ENCODE measurements at regions not wholly inside any gene's neighbourhood (a gene's known extent, or its start where the extent isn't known, plus 50 kb on each side); places are given as distances from the start of the nearest gene placed in this dataset.

DNA sequence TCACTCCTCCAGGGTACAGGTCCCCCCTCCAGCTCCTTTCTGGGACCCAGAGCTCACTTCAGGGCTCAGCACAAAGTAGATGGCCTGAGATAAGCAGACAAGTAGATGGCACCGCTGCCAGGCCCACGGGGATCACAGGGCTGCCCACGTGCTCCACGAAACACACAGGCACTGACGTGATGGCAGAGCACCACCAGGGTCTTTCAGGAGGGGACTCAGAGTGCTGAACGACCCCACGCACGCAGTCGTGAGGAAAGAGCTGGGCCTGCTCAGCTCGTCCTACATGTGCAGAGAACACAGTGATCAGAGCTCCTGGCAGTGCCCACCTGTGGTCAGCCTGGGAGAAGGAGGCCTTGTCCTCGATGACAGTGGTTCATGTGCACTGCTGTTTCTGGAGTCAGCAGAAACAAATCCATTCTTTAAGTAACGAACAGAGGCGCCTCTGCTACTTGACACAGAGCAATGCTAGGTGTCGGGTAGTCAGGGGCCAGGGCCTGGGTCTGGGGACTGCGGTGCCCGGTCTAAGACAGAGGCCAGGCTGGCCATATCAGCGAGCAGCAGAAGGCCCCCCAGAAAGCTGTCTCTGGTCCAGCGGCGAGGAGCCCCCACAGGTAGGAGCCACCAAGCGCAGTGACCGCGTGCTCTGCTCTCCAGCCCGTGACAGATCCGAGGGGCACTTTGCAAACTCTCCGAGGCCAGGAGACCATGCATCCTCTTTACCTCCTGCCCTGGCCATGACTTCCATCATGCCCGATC, 129.8 kb upstream of the FAM20C start:
- Mint-ChIP-seq H3K4me3 (no peak overlapping the region), H3K27me3 (ENCODE audit: low read depth) (no peaks in the 10 kb centered on the region; the same call in 1 of the 2 replicates), H3K36me3 (no peaks in the 10 kb centered on the region), H3K27ac (no peak overlapping the region), H3K4me1 (peaks cover 42% of the 10 kb centered on the region), H3K9me3 (no peaks in the 10 kb centered on the region)
- ChIA-PET CTCF (interaction anchor here (2.9 to 3.1 kb wide), 2 partner anchors 57 to 204 kb away, joined by 11 to 13 read pairs; no protein-coding TSS in a partner anchor), POLR2A (no interaction called here)
- DNase-seq (ENCODE audit: low spot score) (no peak), ATAC-seq (no peak)
- TF ChIP-seq, protein P1, sequence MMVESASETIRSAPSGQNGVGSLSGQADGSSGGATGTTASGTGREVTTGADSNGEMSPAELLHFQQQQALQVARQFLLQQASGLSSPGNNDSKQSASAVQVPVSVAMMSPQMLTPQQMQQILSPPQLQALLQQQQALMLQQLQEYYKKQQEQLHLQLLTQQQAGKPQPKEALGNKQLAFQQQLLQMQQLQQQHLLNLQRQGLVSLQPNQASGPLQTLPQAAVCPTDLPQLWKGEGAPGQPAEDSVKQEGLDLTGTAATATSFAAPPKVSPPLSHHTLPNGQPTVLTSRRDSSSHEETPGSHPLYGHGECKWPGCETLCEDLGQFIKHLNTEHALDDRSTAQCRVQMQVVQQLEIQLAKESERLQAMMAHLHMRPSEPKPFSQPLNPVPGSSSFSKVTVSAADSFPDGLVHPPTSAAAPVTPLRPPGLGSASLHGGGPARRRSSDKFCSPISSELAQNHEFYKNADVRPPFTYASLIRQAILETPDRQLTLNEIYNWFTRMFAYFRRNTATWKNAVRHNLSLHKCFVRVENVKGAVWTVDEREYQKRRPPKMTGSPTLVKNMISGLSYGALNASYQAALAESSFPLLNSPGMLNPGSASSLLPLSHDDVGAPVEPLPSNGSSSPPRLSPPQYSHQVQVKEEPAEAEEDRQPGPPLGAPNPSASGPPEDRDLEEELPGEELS (CRISPR knock-in tag; IDR thresholded peaks at IDR 0.05): no peak
- no peak for TF ChIP-seq MXD4 (CRISPR knock-in tag; IDR thresholded peaks at IDR 0.05; ENCODE audit: borderline replicate concordance)
- TF ChIP-seq, protein P2, sequence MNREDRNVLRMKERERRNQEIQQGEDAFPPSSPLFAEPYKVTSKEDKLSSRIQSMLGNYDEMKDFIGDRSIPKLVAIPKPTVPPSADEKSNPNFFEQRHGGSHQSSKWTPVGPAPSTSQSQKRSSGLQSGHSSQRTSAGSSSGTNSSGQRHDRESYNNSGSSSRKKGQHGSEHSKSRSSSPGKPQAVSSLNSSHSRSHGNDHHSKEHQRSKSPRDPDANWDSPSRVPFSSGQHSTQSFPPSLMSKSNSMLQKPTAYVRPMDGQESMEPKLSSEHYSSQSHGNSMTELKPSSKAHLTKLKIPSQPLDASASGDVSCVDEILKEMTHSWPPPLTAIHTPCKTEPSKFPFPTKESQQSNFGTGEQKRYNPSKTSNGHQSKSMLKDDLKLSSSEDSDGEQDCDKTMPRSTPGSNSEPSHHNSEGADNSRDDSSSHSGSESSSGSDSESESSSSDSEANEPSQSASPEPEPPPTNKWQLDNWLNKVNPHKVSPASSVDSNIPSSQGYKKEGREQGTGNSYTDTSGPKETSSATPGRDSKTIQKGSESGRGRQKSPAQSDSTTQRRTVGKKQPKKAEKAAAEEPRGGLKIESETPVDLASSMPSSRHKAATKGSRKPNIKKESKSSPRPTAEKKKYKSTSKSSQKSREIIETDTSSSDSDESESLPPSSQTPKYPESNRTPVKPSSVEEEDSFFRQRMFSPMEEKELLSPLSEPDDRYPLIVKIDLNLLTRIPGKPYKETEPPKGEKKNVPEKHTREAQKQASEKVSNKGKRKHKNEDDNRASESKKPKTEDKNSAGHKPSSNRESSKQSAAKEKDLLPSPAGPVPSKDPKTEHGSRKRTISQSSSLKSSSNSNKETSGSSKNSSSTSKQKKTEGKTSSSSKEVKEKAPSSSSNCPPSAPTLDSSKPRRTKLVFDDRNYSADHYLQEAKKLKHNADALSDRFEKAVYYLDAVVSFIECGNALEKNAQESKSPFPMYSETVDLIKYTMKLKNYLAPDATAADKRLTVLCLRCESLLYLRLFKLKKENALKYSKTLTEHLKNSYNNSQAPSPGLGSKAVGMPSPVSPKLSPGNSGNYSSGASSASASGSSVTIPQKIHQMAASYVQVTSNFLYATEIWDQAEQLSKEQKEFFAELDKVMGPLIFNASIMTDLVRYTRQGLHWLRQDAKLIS (CRISPR knock-in tag; IDR thresholded peaks at IDR 0.05; ENCODE audit: borderline replicate concordance): no peak
- TF ChIP-seq, protein P3, sequence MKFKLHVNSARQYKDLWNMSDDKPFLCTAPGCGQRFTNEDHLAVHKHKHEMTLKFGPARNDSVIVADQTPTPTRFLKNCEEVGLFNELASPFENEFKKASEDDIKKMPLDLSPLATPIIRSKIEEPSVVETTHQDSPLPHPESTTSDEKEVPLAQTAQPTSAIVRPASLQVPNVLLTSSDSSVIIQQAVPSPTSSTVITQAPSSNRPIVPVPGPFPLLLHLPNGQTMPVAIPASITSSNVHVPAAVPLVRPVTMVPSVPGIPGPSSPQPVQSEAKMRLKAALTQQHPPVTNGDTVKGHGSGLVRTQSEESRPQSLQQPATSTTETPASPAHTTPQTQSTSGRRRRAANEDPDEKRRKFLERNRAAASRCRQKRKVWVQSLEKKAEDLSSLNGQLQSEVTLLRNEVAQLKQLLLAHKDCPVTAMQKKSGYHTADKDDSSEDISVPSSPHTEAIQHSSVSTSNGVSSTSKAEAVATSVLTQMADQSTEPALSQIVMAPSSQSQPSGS (CRISPR knock-in tag; IDR thresholded peaks at IDR 0.05; ENCODE audit: borderline replicate concordance, low read depth): no peak
- no peak for TF ChIP-seq TCF7 (CRISPR knock-in tag; IDR thresholded peaks at IDR 0.05; ENCODE audit: low read depth)
- TF ChIP-seq RELA (CRISPR knock-in tag; IDR thresholded peaks at IDR 0.05; ENCODE audit: borderline replicate concordance): no peak
- TF ChIP-seq ZNF416 (CRISPR knock-in tag; IDR thresholded peaks at IDR 0.05): no peak
- no peak for TF ChIP-seq CREB1 (CRISPR knock-in tag; IDR thresholded peaks at IDR 0.05)
- TF ChIP-seq FOXP1 (CRISPR knock-in tag; IDR thresholded peaks at IDR 0.05; ENCODE audit: borderline replicate concordance): no peak

DNA sequence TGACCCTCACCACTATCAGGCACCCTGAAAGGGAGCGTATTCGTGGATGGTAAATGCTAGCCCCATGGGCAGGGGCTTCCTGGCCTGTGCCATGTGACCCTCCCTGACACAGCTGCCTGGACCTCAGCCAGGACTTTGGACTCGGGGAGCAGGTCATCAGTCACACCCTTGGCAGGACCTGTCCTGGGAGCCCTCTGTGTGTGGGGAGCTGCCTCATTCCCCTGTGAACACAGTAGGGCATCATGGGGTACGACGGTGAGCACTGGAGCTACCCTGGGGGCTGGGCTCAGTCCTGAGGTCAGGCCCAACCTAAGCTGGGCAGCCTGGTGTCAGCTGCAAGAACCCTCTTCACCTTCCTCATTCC, 129.3 kb upstream of the FAM20C start:
- Mint-ChIP-seq H3K4me1 (peaks cover 39% of the 10 kb centered on the region), H3K27me3 (ENCODE audit: low read depth) (no peaks in the 10 kb centered on the region; the same call in 1 of the 2 replicates), H3K36me3 (no peaks in the 10 kb centered on the region), H3K27ac (no peak overlapping the region), H3K9me3 (no peaks in the 10 kb centered on the region), H3K4me3 (no peak overlapping the region)
- TF ChIP-seq, protein P4, sequence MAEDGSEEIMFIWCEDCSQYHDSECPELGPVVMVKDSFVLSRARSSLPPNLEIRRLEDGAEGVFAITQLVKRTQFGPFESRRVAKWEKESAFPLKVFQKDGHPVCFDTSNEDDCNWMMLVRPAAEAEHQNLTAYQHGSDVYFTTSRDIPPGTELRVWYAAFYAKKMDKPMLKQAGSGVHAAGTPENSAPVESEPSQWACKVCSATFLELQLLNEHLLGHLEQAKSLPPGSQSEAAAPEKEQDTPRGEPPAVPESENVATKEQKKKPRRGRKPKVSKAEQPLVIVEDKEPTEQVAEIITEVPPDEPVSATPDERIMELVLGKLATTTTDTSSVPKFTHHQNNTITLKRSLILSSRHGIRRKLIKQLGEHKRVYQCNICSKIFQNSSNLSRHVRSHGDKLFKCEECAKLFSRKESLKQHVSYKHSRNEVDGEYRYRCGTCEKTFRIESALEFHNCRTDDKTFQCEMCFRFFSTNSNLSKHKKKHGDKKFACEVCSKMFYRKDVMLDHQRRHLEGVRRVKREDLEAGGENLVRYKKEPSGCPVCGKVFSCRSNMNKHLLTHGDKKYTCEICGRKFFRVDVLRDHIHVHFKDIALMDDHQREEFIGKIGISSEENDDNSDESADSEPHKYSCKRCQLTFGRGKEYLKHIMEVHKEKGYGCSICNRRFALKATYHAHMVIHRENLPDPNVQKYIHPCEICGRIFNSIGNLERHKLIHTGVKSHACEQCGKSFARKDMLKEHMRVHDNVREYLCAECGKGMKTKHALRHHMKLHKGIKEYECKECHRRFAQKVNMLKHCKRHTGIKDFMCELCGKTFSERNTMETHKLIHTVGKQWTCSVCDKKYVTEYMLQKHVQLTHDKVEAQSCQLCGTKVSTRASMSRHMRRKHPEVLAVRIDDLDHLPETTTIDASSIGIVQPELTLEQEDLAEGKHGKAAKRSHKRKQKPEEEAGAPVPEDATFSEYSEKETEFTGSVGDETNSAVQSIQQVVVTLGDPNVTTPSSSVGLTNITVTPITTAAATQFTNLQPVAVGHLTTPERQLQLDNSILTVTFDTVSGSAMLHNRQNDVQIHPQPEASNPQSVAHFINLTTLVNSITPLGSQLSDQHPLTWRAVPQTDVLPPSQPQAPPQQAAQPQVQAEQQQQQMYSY (CRISPR knock-in tag; IDR thresholded peaks at IDR 0.05): no peak
- TF ChIP-seq USF2 (CRISPR knock-in tag; IDR thresholded peaks at IDR 0.05): no peak
- no peak for TF ChIP-seq PRRX2 (CRISPR knock-in tag; IDR thresholded peaks at IDR 0.05)
- no peak for TF ChIP-seq SP1 (CRISPR knock-in tag; conservative IDR thresholded peaks at IDR 0.05)
- DNase-seq (ENCODE audit: low spot score) (no peak), ATAC-seq (no peak)
- CTCF ChIA-PET: interaction anchor here (1.3 to 3.1 kb wide), 6 partner anchors 8 to 204 kb away, joined by 4 to 13 read pairs (median 9); partner anchors contain the start of gene FAM20C
- POLR2A ChIA-PET: no interaction called here
